HG02623 (cell line): ENCODE measurements at regions not wholly inside any gene's neighbourhood (a gene's known extent, or its start where the extent isn't known, plus 50 kb on each side); places are given as distances from the start of the nearest gene placed in this dataset.

Experiments
- ATAC-seq: cut with Tn5 transposase; IDR thresholded peaks from one replicate; pipeline ENCODE4 v1.9.1; 2021; ENCODE audit warnings: moderate library complexity; ENCODE audit not compliant: unreplicated experiment

DNA sequence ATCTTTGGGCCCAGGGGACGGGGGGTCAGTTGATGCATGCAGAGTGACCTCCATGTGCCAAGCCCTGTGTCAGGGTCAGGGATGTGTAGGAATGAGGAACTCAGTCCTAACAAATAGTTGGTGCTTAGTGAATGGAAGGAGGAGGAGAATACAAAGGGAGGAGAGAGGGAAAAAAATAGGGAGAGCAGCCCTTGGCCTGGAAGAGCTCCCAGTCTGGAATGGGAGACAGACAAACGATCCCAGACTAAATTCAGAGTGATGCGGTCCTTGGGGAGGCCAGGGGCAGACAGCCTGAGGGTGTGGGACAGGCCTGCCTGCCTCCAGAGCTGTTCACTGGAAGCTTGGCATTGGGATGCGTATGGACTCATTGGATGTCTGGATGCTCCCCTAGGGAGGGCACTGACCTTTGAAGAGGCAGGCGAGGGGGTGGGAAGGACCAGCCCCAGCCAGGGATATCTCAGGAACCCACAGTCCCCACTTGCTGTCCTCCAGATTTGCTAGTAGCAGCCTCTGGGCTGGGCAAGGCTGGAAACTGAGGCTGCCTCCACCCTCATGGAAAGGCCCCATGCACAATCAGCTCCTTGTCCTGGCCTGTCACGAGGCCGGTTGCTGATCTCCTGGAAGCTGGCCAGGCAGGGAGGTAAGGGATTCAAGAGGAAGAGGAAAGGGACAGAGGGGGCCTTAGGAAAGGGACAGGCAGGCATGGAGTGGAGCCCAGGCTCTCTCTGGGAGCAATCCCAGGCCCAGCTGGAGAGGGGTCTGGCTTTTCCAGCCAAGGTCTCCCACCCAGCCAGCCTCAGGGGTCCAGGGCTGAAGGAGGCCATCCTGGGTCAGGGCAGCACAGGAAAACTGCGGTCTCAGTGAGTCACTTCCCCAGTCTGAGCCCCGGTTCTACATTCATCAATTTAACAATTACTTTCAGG lies 69.0 kb upstream of the GGTA1 start:
- no peak for ATAC-seq

GRCh38 chr9:121569266-121569648 lies 69.6 kb upstream of the GGTA1 start:
- ATAC-seq: no peak

GRCh38 chr9:121572581-121572980 lies 72.9 kb upstream of the GGTA1 start:
- ATAC-seq: no peak

- no peak for ATAC-seq
These were observed 74.3 kb upstream of the GGTA1 start for GRCh38 chr9:121573717-121574485.

- no peak for ATAC-seq
These were observed 75.3 kb upstream of the GGTA1 start for GRCh38 chr9:121574774-121575519.

GRCh38 chr9:121576281-121577075 lies 75.0 kb upstream of the DAB2IP start:
- ATAC-seq: no peak

DNA sequence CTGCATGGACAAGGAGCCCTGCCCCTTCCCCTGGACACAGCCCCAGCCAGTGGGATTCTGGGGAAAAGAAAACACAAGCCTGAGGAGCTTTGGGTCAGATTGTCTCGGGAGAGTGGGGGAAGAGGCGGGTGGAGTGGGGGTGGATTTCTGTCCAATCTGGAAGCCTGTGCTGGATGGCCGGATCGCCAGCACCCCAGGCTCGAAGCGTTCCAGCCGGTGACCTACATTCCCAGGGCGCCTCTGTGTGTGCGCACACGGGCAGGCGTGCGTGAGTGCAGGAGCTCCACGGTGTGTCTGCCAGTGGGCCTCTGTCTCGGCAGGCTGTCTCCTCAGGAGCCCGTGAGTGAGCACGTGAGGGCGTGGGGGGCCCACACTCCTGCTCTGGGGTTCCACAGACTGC lies 74.3 kb upstream of the DAB2IP start:
- ATAC-seq: no peak

DNA sequence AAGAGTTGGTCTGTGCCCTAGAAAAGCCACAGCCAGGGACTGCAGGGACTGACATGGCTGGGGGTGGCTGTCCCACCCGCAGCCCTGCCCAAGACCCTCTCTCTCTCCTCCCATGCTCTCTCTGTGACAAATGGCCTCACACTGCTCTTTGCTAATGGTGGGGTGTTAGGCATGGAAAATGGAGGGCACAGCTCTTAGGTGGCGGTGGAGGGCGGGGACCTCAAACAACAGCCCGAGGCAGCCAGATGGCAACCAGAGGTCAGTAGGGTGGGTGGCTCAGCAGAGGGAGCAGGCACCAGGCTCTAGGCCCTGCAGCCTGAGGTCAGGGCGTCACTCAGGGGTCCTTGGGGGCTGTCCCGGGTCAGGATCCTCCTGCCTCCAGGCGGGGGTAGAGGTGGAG lies 73.9 kb upstream of the DAB2IP start:
- ATAC-seq: no peak

DNA sequence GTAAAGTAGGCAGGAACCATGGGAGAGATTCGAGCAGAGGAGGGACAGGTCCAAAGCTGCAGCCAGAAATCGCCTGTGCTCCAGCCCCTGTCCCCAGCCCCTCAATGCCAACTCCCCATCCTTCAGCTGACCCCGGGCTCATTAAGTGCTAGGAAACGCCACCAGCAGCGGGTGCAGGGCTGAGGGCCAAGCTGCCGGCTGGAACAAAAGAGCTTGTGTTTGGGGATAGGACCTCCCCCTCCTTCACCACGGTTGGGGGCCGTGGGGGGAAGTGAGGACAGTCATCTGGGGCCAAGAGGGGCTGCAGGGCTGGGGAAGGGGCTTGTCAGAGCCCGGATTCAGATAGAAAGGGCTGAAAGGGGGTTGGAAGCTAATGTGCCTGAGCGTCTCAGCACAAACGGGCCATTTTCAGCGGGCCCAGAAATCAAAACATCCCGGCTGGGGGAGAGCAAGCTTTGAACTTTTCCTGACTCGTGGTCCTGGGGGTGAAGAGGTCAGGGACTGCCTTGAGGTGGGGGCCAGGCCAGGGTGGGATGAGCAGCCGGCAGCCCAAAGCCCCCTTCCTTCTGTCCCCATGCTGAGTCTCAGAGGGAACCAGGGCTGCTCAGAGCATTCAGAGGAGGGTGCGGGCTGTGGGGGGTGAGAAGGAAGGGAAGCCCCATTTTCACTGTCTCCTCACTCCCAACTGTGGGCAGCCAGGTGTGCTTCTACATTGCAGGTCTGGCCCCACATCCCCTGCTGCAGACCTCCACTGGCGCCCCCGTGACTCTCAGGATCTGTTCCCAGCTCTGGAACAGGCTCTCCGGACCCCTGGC lies 69.4 kb upstream of the DAB2IP start:
- ATAC-seq: no peak

GRCh38 chr9:121582641-121583040 lies 68.8 kb upstream of the DAB2IP start:
- no peak for ATAC-seq

- no peak for ATAC-seq
These were observed 67.0 kb upstream of the DAB2IP start for GRCh38 chr9:121584421-121584820.

DNA sequence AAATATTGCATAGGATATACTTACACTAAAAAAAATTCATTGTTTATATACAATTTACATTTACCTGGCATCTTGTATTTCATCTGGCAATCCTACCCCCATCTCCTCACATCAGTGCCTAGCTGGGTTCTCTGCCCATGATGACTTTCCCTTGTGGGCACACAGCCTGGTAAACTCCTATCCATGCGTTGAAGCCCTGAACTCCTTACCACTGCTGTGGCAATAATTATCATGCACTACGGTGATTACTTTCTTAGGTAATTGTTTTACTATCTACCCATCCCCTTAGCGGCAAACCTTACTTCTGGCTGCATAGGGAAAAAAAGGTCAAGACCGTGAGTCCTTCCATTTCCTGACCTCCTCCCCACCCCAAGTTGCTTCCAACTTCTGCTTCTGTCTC lies 63.6 kb upstream of the DAB2IP start:
- no peak for ATAC-seq

- ATAC-seq: no peak
These were observed 61.4 kb upstream of the DAB2IP start for GRCh38 chr9:121589986-121590385.

- no peak for ATAC-seq
These were observed 59.2 kb upstream of the DAB2IP start for GRCh38 chr9:121592265-121592664.

- no peak for ATAC-seq
These were observed 58.4 kb upstream of the DAB2IP start for GRCh38 chr9:121593066-121593465.

GRCh38 chr9:121596515-121596914 lies 54.9 kb upstream of the DAB2IP start:
- ATAC-seq: no peak

DNA sequence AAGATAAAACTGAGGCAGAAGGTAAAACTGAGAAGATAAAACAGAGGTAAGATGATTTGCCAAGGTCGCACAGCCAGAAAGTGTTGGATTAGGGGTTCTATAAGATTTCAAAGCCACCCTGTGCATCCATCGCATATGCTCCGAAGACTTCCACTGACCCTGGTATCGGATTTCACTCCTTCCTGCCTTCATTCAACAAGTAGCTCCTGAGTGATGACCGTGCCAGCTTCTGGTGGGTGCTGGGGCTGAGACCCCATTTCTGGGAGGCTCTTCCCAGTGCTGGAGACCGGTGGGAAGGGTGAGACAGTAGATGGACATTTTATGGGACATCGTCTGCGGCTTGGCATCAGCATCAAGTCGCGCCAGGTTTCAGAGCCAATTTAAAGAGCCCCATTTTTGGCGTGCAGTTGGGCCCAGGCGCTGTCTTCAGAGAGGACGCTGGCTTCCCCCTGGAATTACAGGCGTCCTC lies 53.7 kb upstream of the DAB2IP start:
- ATAC-seq: no peak

- no peak for ATAC-seq
These were observed 53.1 kb upstream of the DAB2IP start for GRCh38 chr9:121598167-121598964.
